Epithelial cell of proximal tubule (primary cell): ENCODE measurements at regions not wholly inside any gene's neighbourhood (a gene's known extent, or its start where the extent isn't known, plus 50 kb on each side); places are given as distances from the start of the nearest gene placed in this dataset.
"Not testable (repeated sequence)": the region's sequence is repeated elsewhere in the genome, so short reads cannot be mapped to it uniquely, and the experiment has no call there.

Experiments used
- DNase-seq: peaks from one replicate; pipeline ENCODE4 v3.0.0-alpha.2; 2011; ENCODE audit warnings: low read depth
- H3K4me3 ChIP-seq: 2 replicates; pipeline ENCODE4 v1.5.1; 2011; ENCODE audit warnings: low read depth, mild to moderate bottlenecking, low read length
- TF ChIP-seq, protein P1 (sequence below): conservative IDR thresholded peaks from 2 replicates; pipeline ENCODE4 v1.5.1; 2012; ENCODE audit warnings: low read depth, mild to moderate bottlenecking, low read length

DNA sequence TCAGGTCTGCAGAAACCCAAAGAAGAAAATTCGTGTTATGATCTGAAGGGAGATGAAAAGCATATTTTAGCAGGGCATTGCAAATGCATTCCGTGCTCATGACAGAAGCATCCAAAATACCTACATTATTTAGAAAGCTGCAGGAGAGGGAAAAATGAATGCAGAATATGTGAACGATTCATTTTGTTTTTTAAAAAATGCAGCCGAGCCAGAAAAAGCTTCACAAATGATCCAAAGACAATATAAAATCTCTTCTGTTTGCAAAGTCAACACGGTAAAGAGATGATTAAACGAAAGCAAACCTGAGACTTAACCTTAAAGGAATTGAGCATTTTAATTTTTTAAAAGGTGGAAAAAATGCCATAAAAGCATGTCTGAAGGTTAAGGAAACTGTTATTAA lies 136.1 kb upstream of the SULF2 start:
- no peak for DNase-seq
- TF ChIP-seq, protein P1, sequence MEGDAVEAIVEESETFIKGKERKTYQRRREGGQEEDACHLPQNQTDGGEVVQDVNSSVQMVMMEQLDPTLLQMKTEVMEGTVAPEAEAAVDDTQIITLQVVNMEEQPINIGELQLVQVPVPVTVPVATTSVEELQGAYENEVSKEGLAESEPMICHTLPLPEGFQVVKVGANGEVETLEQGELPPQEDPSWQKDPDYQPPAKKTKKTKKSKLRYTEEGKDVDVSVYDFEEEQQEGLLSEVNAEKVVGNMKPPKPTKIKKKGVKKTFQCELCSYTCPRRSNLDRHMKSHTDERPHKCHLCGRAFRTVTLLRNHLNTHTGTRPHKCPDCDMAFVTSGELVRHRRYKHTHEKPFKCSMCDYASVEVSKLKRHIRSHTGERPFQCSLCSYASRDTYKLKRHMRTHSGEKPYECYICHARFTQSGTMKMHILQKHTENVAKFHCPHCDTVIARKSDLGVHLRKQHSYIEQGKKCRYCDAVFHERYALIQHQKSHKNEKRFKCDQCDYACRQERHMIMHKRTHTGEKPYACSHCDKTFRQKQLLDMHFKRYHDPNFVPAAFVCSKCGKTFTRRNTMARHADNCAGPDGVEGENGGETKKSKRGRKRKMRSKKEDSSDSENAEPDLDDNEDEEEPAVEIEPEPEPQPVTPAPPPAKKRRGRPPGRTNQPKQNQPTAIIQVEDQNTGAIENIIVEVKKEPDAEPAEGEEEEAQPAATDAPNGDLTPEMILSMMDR: no peak
- H3K4me3 ChIP-seq: no peak overlapping the region

DNA sequence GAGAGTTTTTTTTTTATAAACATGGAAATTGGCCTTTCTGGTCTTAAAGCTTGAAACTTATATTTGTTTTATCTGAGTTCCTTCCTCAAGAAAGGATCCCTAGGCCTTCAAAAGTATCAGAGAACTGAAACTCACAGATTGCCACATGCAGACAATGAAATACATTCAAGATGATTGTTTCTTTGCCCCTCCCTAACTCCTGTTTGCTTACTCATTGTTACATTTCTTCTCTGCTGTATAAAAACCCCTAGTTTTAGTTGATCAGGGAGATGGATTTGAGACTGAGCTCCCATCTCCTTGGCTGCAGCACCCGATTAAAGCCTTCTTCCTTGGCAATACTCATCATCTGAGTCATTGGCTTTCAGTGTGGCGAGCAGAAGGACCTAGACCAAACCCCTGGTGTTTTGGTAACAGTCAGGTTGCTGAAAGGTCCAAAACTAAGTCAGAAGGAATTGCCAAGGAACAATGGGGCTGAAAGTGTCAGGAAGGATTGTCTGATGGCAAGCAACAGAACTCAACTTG lies 132.3 kb upstream of the SULF2 start:
- TF ChIP-seq, protein P1: no peak
- H3K4me3 ChIP-seq: no peak overlapping the region
- DNase-seq: no peak

DNA sequence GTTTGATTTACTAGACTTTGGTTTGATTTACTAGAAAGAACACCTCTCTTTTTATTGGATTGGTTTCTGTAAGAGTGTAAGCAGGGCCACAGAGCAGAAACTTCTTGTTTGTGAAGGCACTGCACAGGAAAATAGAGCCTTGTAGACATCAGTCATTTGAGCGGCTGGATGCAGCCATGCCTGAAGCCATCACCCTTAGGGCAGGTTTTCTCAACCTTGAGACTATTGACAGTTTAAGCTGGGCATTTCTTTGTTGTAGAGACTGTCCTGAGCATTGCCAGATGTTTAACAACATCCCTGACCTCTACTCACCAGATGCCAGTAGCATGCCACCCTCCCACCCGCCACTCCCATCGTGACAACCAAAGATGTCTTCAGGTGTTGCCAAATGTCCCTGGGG lies 130.2 kb upstream of the SULF2 start:
- H3K4me3 ChIP-seq: no peak overlapping the region
- no peak for DNase-seq
- TF ChIP-seq, protein P1: no peak

DNA sequence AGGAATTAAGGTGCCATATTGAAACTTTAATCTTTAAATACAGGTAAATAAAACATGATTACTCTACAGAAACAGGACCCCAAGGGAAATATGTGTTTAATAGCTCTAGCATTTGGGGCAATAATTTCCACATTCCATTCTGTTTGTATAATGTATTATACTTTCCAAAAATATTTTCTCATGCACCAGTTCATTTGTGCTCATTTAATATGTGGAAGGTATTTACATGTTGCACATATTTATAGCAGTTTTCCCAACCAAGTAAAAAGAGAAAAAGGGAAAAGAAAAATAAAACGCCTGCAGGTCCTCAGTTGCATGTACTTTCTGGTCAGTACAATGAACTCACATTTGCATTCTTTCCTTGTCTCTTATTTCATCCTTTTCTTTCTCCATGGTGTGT lies 129.5 kb upstream of the SULF2 start:
- TF ChIP-seq, protein P1: no peak
- H3K4me3 ChIP-seq: no peak overlapping the region
- no peak for DNase-seq

DNA sequence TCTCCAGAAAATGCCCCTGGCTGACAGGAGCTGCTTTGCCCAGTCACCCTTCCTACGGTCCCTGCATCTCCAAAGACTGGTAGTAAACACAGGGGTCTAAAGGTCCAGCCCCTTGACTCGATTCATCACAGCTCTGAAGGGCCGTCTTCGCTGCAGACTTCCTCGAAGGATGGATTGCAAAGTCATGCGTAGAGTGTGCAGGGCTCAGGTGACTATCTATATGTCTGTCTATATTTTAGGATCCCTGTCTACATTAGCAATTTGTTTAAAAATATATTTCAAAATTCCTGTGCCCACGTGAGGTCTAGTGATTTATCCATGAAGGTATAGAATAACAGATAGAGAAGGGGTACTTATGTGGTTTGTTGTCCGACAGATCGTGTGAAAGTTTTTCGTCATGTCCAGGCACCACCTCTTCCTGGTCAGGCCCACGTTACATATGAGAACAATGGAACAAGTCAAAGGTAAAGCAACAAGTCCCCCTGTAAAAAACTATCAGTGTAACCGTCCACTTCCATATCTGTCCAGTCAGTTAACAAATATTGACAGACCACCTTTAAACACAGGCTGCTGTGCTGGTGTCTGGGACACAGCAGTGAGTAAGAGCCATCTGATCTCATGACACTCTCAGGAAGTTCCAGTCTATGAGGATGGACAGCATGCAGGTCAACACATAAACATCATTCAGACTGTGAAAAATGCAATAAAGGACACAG lies 127.7 kb upstream of the SULF2 start:
- not testable (repeated sequence) for H3K4me3 ChIP-seq, DNase-seq

DNA sequence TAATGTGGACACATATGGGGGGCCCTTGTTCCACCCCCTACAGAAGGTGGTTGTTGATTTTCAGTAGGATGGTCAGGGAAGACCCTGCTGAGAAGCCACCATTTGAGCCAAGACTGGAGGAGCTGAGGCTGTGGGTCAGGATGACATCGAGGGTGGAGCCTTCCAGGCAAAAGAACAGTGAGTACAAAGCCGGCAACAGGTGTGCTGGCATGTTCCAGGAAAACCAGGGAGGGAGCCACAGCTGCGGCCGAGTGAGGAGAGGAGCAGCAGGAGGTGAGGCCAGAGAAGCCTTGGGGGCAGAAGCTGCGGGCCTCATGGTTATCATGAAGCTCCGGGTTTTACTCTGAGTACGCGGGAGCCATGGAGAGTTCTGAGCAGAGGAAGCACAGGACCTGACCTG lies 126.9 kb upstream of the SULF2 start:
- not testable (repeated sequence) for DNase-seq

DNA sequence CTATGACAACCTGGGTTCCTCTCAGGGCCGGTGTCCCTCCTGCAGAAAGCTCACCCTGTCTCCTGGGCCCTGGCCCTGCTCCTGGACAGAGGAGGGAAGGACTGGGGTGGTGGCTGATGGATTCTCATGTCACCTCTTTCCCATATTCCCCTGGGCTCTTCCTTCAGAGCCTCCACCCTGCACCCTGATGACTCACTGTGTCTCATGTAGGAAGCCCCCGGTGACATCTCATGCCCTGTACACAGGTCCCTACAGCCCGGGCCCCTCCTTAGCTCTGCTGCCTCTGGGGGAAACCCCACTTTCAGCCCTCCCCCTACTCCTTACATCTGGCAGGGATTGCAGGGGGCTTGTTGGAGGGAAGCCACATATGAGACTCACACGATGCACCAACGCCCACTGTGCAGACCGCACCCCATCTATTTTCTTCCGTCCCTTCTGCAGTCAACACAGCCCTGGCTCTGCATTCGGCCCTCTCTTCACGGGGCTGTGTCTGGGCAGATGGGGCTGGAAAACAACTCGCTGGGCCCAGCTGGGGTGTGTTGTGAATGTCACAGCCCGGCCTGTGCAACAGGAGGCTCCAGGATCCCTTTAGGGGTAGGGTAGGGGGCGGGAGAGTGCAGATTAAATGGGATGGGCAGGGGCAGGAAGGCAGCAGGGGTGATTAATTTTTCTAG lies 124.6 kb upstream of the SULF2 start:
- not testable (repeated sequence) for H3K4me3 ChIP-seq, DNase-seq

More for the DNA sequence above, 126.9 kb upstream of the SULF2 start:
- not testable (repeated sequence) for H3K4me3 ChIP-seq

DNA sequence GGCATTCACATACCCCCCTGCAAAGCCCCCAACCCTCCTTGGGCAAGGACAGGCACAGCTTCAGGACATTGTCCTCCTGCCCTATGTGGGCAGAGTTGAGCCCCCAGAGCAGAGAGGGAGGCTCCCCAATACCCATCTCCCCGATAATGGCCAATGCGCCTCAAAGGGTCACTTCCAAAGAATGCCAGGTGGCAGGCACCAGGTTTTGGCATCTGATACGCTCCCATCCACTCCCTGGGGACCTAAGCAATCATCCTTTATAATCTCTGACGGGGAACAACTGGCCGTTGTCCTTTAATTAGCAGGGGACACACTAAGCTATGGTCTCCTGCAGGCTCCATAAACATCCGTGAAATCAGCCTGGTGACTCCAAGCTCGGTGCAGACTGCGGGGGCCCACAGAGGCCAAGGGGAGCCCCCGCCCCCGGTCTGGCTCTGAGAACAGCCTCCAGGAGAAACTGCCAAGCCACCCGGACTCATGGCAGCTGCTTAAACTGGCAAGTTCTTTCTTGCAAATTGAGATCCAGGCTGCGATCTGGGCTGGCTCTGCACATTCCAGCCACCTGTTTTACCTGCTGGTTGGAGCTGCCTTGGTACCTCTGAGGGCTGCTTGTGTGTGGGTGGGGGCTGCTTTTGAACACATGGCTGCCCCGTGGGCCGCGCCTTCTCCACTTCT lies 123.2 kb upstream of the SULF2 start:
- DNase-seq, H3K4me3 ChIP-seq: not testable (repeated sequence)

DNA sequence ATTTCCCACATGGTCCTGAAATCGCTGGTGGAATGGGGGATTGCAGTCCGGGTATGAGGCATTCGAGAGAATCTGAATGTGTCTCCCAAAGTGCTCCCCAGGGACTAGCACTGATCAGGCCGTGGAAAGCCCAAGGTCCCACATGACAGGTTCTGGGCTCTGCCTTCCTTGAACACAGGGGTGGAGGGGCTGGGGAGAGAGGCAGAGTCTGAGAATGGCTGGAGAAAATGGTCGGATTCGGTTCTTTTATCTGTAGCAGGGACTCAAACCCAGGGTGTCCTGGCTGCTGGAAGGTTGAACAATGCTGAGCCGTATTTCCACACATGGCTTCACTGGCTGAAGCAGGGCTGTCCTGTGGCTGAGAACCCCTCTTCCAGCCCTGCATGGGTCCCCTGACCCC lies 122.7 kb upstream of the SULF2 start:
- DNase-seq, H3K4me3 ChIP-seq: not testable (repeated sequence)
